Endothelial cell (in vitro differentiated cells): ENCODE measurements at regions not wholly inside any gene's neighbourhood (a gene's known extent, or its start where the extent isn't known, plus 50 kb on each side); places are given as distances from the start of the nearest gene placed in this dataset.
"Not testable (repeated sequence)": the region's sequence is repeated elsewhere in the genome, so short reads cannot be mapped to it uniquely, and the experiment has no call there.

ENCODE experiments used
- DNase-seq: peaks from one replicate; pipeline ENCODE4 v3.0.0; 2021; ENCODE audit warnings: low spot score
- H3K27ac Mint-ChIP-seq: one replicate; pipeline ENCODE4 v1.8.0; 2021; ENCODE audit warnings: mixed read lengths, inconsistent platforms; ENCODE audit not compliant: unreplicated experiment
- H3K27me3 Mint-ChIP-seq: one replicate; pipeline ENCODE4 v1.8.0; 2021; ENCODE audit warnings: mild to moderate bottlenecking, moderate library complexity, mixed read lengths, inconsistent platforms; ENCODE audit not compliant: unreplicated experiment
- H3K36me3 Mint-ChIP-seq: one replicate; pipeline ENCODE4 v1.8.0; 2021; ENCODE audit warnings: mild to moderate bottlenecking, low read depth, mixed read lengths, inconsistent platforms; ENCODE audit not compliant: unreplicated experiment
- H3K4me1 Mint-ChIP-seq: one replicate; pipeline ENCODE4 v1.8.0; 2021; ENCODE audit warnings: mild to moderate bottlenecking, mixed read lengths, inconsistent platforms; ENCODE audit not compliant: unreplicated experiment
- H3K4me3 Mint-ChIP-seq: one replicate; pipeline ENCODE4 v1.8.0; 2021; ENCODE audit warnings: mild to moderate bottlenecking, mixed read lengths, inconsistent platforms; ENCODE audit not compliant: unreplicated experiment
- H3K9me3 Mint-ChIP-seq: one replicate; pipeline ENCODE4 v1.8.0; 2021; ENCODE audit warnings: mixed read lengths, inconsistent platforms; ENCODE audit not compliant: unreplicated experiment
- CTCF ChIP-seq: fragments of 200-600 bp; sonication (generic); IDR thresholded peaks from one replicate; pipeline ENCODE4 v1.5.0; 2021; ENCODE audit warnings: antibody characterized with exemption; ENCODE audit not compliant: unreplicated experiment

GRCh38 chr2:113386780-113387433 lies 50.6 kb upstream of the ZNG1B start:
- not testable (repeated sequence) for H3K36me3 Mint-ChIP-seq, H3K27me3 Mint-ChIP-seq, H3K4me3 Mint-ChIP-seq, DNase-seq, H3K4me1 Mint-ChIP-seq, H3K27ac Mint-ChIP-seq, H3K9me3 Mint-ChIP-seq

- not testable (repeated sequence) for DNase-seq, H3K36me3 Mint-ChIP-seq, H3K27ac Mint-ChIP-seq, H3K4me1 Mint-ChIP-seq, H3K9me3 Mint-ChIP-seq, H3K27me3 Mint-ChIP-seq, H3K4me3 Mint-ChIP-seq
These were observed 57.9 kb upstream of the ZNG1B start for GRCh38 chr2:113379621-113380020.

- Mint-ChIP-seq H3K36me3 (no peaks in the 10 kb centered on the region), H3K27me3 (no peaks in the 10 kb centered on the region), H3K9me3 (no peaks in the 10 kb centered on the region), H3K4me3 (no peak overlapping the region), H3K27ac (no peak overlapping the region), H3K4me1 (no peaks in the 10 kb centered on the region)
- DNase-seq: no peak
- TF ChIP-seq CTCF: no peak
These were observed 60.5 kb upstream of the ZNG1B start for GRCh38 chr2:113376913-113377445.

GRCh38 chr2:113376253-113376912 lies 61.1 kb upstream of the ZNG1B start:
- Mint-ChIP-seq H3K4me3 (no peak overlapping the region), H3K27me3 (no peaks in the 10 kb centered on the region), H3K9me3 (no peaks in the 10 kb centered on the region), H3K27ac (no peak overlapping the region), H3K4me1 (no peaks in the 10 kb centered on the region), H3K36me3 (no peaks in the 10 kb centered on the region)
- no peak for TF ChIP-seq CTCF
- DNase-seq: no peak

GRCh38 chr2:113374857-113375256 lies 62.6 kb upstream of the ZNG1B start:
- not testable (repeated sequence) for H3K4me1 Mint-ChIP-seq, DNase-seq, H3K27ac Mint-ChIP-seq, H3K9me3 Mint-ChIP-seq, H3K27me3 Mint-ChIP-seq, H3K36me3 Mint-ChIP-seq, H3K4me3 Mint-ChIP-seq

- H3K27me3 Mint-ChIP-seq, DNase-seq, H3K36me3 Mint-ChIP-seq, H3K4me3 Mint-ChIP-seq, H3K9me3 Mint-ChIP-seq, H3K27ac Mint-ChIP-seq, H3K4me1 Mint-ChIP-seq: not testable (repeated sequence)
These were observed 65.1 kb upstream of the ZNG1B start for GRCh38 chr2:113372258-113372834.
